HEK293 (cell line): ENCODE measurements at regions not wholly inside any gene's neighbourhood (a gene's known extent, or its start where the extent isn't known, plus 50 kb on each side); places are given as distances from the start of the nearest gene placed in this dataset.

Experiments
- CTCF ChIP-seq: fragments of 450-650 bp; formaldehyde crosslinking; IDR thresholded peaks from 2 replicates; pipeline ENCODE4 v1.5.1; 2016; ENCODE audit warnings: missing biosample characterization, missing genetic modification characterization
- KLF17 ChIP-seq: fragments of 450-650 bp; formaldehyde crosslinking; IDR thresholded peaks from 2 replicates; pipeline ENCODE4 v1.5.1; 2016; ENCODE audit warnings: missing biosample characterization, missing genetic modification characterization
- PBX3 ChIP-seq: sonication (generic); formaldehyde crosslinking; IDR thresholded peaks from 2 replicates; pipeline ENCODE4 v1.8.1; 2022; ENCODE audit warnings: mild to moderate bottlenecking, moderate library complexity, missing genetic modification reagents
- ZBTB20 ChIP-seq: fragments of 450-650 bp; formaldehyde crosslinking; IDR thresholded peaks from 2 replicates; pipeline ENCODE4 v1.5.1; 2016; ENCODE audit warnings: missing biosample characterization, missing genetic modification characterization
- ZBTB7A ChIP-seq: fragments of 450-650 bp; formaldehyde crosslinking; IDR thresholded peaks from 2 replicates; pipeline ENCODE4 v1.5.1; 2016; ENCODE audit warnings: low read depth, missing biosample characterization, missing genetic modification characterization
- ZNF121 ChIP-seq: fragments of 450-650 bp; formaldehyde crosslinking; IDR thresholded peaks from 2 replicates; pipeline ENCODE4 v1.5.1; 2016; ENCODE audit warnings: missing biosample characterization, missing genetic modification characterization
- ZNF157 ChIP-seq: fragments of 450-650 bp; formaldehyde crosslinking; IDR thresholded peaks from 2 replicates; pipeline ENCODE4 v1.5.1; 2016; ENCODE audit warnings: missing biosample characterization, missing genetic modification characterization
- ZNF600 ChIP-seq: fragments of 450-650 bp; formaldehyde crosslinking; IDR thresholded peaks from 2 replicates; pipeline ENCODE4 v1.5.1; 2016; ENCODE audit warnings: missing biosample characterization, missing genetic modification characterization
- ZNF624 ChIP-seq: fragments of 450-650 bp; formaldehyde crosslinking; IDR thresholded peaks from 2 replicates; pipeline ENCODE4 v1.5.1; 2017; ENCODE audit warnings: missing biosample characterization, missing genetic modification characterization
- ZNF639 ChIP-seq: fragments of 450-650 bp; formaldehyde crosslinking; IDR thresholded peaks from 2 replicates; pipeline ENCODE4 v1.5.1; 2016; ENCODE audit warnings: missing biosample characterization, missing genetic modification characterization
- ZNF704 ChIP-seq: fragments of 450-650 bp; formaldehyde crosslinking; IDR thresholded peaks from 2 replicates; pipeline ENCODE4 v1.5.1; 2016; ENCODE audit warnings: missing biosample characterization, missing genetic modification characterization
- ZNF768 ChIP-seq: fragments of 450-650 bp; formaldehyde crosslinking; IDR thresholded peaks from 2 replicates; pipeline ENCODE4 v1.5.1; 2018; ENCODE audit warnings: missing biosample characterization, mild to moderate bottlenecking, missing genetic modification characterization

GRCh38 chr4:173704201-173704600 is 174.2 kb upstream of the HAND2 start:
- no peak for TF ChIP-seq ZNF600 (tag by site-specific recombination)
- TF ChIP-seq ZNF157 (tag by site-specific recombination): no peak
- TF ChIP-seq ZNF624 (tag by site-specific recombination): no peak
- no peak for TF ChIP-seq ZNF768 (tag by site-specific recombination)
- no peak for TF ChIP-seq CTCF (tag by site-specific recombination)
- TF ChIP-seq ZBTB20 (tag by site-specific recombination): no peak
- TF ChIP-seq PBX3 (CRISPR knock-in tag): no peak
- no peak for TF ChIP-seq ZNF704 (tag by site-specific recombination)
- no peak for TF ChIP-seq ZBTB7A (tag by site-specific recombination)
- no peak for TF ChIP-seq ZNF121
- no peak for TF ChIP-seq ZNF639 (tag by site-specific recombination)
- no peak for TF ChIP-seq KLF17 (tag by site-specific recombination)
